ENCODE measurements at regions not wholly inside any gene's neighbourhood (a gene's known extent, or its start where the extent isn't known, plus 50 kb on each side); places are given as distances from the start of the nearest gene placed in this dataset.
"Not testable (repeated sequence)": the region's sequence is repeated elsewhere in the genome, so short reads cannot be mapped to it uniquely, and the experiment has no call there.

- no peak for DNase-seq
These were observed 718.8 kb downstream of the MAT2B start for GRCh38 chr5:164224236-164224635.

GRCh38 chr5:164224772-164225171 lies 719.4 kb downstream of the MAT2B start:
- DNase-seq, result no peak

GRCh38 chr5:164230341-164230740 lies 724.9 kb downstream of the MAT2B start:
- DNase-seq, result no peak

- no peak for DNase-seq
These were observed 728.4 kb downstream of the MAT2B start for GRCh38 chr5:164233791-164234190.

GRCh38 chr5:164234321-164234720 lies 728.9 kb downstream of the MAT2B start:
- no peak for DNase-seq

GRCh38 chr5:164235300-164235891 lies 730.0 kb downstream of the MAT2B start:
- no peak for DNase-seq

- DNase-seq, result no peak
These were observed 732.1 kb downstream of the MAT2B start for GRCh38 chr5:164237486-164237885.

- DNase-seq, result not testable (repeated sequence)
These were observed 746.4 kb downstream of the MAT2B start for GRCh38 chr5:164251781-164252180.

GRCh38 chr5:164253764-164254163 lies 748.3 kb downstream of the MAT2B start:
- no peak for DNase-seq

- no peak for DNase-seq
These were observed 750.3 kb downstream of the MAT2B start for GRCh38 chr5:164255598-164256213.

- no peak for DNase-seq
These were observed 750.9 kb downstream of the MAT2B start for GRCh38 chr5:164256351-164256750.

- no peak for DNase-seq
These were observed 751.5 kb downstream of the MAT2B start for GRCh38 chr5:164256954-164257353.

- no peak for DNase-seq
These were observed 760.1 kb downstream of the MAT2B start for GRCh38 chr5:164265566-164265965.

GRCh38 chr5:164266571-164266970 lies 761.2 kb downstream of the MAT2B start:
- no peak for DNase-seq

GRCh38 chr5:164277720-164278119 lies 772.3 kb downstream of the MAT2B start:
- DNase-seq, result no peak

GRCh38 chr5:164289526-164289925 lies 784.1 kb downstream of the MAT2B start:
- no peak for DNase-seq

- no peak for DNase-seq
These were observed 791.2 kb downstream of the MAT2B start for GRCh38 chr5:164296603-164297080.

GRCh38 chr5:164298165-164298564 lies 792.7 kb downstream of the MAT2B start:
- DNase-seq, result no peak

GRCh38 chr5:164300295-164300694 lies 794.9 kb downstream of the MAT2B start:
- DNase-seq, result no peak

- DNase-seq, result no peak
These were observed 795.7 kb downstream of the MAT2B start for GRCh38 chr5:164301136-164301535.

- no peak for DNase-seq
These were observed 796.3 kb downstream of the MAT2B start for GRCh38 chr5:164301708-164302107.

- DNase-seq, result no peak
These were observed 797.3 kb downstream of the MAT2B start for GRCh38 chr5:164302533-164303235.

GRCh38 chr5:164303646-164304215 lies 798.3 kb downstream of the MAT2B start:
- DNase-seq, result no peak

- DNase-seq, result no peak
These were observed 801.2 kb downstream of the MAT2B start for GRCh38 chr5:164306662-164307061.
